WI38 (cell line): ENCODE measurements at regions not wholly inside any gene's neighbourhood (a gene's known extent, or its start where the extent isn't known, plus 50 kb on each side); places are given as distances from the start of the nearest gene placed in this dataset.

ENCODE experiments used
- H3K4me3 ChIP-seq: 2 replicates; pipeline ENCODE4 v1.5.1; 2011; ENCODE audit warnings: low read depth, mild to moderate bottlenecking, control low read depth, low read length
- TF ChIP-seq, protein P1 (sequence below): IDR thresholded peaks from 2 replicates; pipeline ENCODE4 v1.5.1; 2012; ENCODE audit warnings: low read depth, mild to moderate bottlenecking, control low read depth, low read length

DNA sequence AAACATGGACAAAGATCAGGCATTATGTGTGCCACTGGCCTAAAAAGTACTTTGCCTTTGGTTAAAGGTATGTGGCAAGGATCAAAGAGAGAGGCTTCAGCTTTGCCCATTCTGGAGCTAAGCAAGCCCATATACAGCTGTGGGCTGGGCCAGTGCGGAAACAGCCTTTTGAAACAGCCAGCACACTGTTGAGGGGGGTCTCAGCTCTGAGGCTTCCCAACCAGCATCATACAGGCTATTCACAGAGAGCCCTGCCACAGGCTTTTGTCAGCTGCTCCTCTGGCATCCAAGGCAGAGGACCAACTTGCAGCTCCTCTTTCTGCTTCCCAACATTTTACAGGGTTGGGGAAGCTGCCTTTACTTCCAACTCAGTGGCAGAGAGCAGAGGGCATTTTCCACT lies 63.2 kb upstream of the FOXB1 start:
- TF ChIP-seq, protein P1, sequence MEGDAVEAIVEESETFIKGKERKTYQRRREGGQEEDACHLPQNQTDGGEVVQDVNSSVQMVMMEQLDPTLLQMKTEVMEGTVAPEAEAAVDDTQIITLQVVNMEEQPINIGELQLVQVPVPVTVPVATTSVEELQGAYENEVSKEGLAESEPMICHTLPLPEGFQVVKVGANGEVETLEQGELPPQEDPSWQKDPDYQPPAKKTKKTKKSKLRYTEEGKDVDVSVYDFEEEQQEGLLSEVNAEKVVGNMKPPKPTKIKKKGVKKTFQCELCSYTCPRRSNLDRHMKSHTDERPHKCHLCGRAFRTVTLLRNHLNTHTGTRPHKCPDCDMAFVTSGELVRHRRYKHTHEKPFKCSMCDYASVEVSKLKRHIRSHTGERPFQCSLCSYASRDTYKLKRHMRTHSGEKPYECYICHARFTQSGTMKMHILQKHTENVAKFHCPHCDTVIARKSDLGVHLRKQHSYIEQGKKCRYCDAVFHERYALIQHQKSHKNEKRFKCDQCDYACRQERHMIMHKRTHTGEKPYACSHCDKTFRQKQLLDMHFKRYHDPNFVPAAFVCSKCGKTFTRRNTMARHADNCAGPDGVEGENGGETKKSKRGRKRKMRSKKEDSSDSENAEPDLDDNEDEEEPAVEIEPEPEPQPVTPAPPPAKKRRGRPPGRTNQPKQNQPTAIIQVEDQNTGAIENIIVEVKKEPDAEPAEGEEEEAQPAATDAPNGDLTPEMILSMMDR, result no peak
- no peak overlapping the region for H3K4me3 ChIP-seq

DNA sequence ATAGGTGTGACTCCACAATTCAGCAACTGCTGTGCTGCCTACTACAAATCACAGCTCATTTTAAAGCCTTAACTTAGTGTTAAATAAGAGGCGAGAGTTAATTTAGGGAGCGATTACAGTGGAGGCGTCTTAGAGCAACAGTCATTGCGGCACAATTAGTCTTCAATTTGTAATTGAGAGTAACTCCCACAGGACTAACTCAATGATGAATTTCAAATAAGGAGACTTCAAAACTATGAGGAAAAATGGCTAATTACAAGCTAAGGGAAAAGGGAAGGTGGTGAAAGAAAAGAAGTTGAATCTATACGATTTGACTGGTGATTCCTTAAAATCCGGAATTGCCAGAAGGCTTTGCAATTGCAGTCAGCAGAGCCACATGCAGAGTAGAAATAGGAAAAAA lies 63.7 kb upstream of the FOXB1 start:
- TF ChIP-seq, protein P1, result no peak
- no peak overlapping the region for H3K4me3 ChIP-seq

DNA sequence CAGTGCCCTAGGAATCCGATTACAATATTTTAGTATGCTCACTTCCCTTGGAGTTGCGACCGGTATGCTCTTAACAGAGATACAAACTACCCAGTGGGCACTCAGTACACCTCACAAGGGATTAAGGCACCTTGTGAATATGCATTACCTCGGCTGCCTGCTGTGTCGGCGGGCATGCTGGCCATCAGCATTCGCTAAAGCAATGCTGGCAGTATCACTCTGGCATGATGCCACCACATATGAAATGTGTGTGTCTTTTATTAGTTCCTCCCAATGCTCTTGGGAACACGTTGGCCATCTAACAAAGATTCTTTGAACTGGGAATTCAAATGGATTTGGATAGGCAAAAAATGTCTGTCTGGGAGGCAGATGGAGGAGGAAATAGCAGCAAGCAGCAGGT lies 67.4 kb upstream of the FOXB1 start:
- H3K4me3 ChIP-seq, result no peak overlapping the region
- TF ChIP-seq, protein P1, result no peak

DNA sequence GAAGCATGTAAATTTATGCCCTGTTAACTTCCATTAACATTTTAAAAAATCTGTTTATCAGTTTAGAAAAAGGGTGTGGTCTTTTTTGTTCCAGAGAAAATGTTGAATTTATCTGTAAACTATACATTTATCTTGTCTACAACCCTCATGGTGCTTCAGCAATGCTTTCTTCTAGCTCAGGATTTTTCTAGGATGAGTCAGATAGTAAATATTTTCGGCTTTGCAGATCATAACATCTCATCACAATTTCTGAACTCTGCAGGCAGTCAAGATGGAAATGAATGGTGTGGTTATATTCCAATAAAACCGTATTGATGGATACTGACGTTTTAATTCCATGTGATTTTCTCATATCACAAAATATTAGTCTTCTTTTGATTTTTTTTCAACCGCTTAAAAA lies 70.5 kb upstream of the FOXB1 start:
- no peak overlapping the region for H3K4me3 ChIP-seq
- TF ChIP-seq, protein P1, result no peak

DNA sequence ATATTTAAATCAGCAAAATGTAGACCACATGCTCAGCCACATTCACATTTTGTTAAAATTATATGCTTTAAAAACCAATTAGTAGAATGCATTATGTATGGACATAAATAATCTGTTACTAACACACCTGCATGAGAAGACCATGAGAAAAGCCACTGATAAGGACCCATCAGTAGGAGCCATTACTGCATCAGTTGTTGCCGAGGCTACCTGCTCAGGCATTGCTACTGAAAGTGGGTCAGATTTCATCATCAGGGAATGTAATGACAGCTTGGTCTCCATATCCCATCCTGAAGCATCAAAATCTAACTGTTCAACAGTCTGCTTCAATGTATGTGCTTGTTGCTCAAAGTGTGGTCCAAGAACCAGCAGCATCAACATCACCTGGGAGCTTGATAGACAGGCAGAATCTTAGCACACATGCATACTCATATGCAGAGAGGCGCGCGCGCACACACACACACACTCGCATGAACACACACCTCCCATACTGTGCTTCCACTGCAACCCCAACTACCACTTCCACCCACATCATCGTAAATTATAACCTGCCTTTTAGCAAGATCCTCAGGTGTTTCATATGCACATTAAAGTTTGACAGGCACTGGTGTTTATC lies 72.4 kb upstream of the FOXB1 start:
- no peak overlapping the region for H3K4me3 ChIP-seq
- TF ChIP-seq, protein P1, result no peak

DNA sequence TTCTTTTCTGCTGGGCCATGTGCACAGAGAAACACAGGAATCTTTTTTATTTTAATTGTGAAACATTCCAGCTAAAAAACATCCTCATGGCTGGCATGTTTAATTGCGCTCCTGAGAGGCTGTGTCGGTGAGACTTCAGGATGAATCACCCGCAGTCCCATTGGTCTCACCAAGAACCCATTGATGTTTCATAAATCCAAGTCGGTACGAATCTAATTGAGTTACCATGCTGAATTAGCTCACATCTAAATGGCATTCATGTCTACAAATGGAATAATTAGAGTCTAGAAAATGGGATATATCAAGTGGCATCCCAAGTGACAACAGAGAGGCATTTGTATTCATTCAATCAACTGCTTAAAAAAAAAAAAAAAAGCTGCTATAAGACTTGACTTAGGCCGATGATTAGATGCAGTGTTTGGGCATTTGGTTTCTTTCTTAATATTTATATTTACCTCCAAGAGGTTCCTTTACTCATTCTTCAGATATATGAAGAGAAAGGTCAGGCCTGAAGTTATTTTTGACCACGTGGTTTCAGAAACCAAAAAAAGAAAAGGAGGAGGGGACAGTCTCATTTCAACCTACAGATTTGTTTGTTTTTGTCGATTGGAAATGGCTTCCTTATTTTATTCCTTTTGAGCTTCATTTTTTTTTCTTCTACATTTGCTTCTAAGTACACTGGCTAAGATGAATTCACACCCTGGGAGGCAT lies 79.1 kb upstream of the FOXB1 start:
- TF ChIP-seq, protein P1, result no peak
- no peak overlapping the region for H3K4me3 ChIP-seq

DNA sequence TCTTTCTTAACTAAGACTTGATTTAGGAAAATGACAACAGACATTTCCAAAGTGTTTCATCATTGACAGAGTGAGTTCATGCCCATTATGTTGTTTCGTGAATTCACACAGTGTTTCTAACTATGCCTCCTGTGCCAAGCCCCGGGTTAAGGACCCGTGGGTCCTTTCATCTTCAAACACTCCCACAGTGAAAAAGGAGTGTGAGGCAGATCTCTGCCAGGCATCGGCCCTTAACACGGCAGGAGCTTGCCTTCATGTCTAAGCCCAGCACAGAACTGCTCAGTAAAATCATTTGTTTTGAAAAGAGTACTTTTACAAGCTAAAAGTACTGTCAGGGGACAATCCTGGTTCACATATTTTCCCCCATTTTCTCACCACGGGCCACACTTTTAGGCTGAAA lies 80.0 kb upstream of the FOXB1 start:
- H3K4me3 ChIP-seq, result no peak overlapping the region

More for the DNA sequence above, 80.0 kb upstream of the FOXB1 start:
- TF ChIP-seq, protein P1, result no peak
